Neural cell (in vitro differentiated cells): ENCODE measurements at regions not wholly inside any gene's neighbourhood (a gene's known extent, or its start where the extent isn't known, plus 50 kb on each side); places are given as distances from the start of the nearest gene placed in this dataset.

ENCODE experiments used
- H2AFZ ChIP-seq: fragments of 200-600, 300-800 bp; sonication (generic), shearing (Covaris generic); 2 replicates; pipeline ENCODE4 v1.6.0; 2014; ENCODE audit warnings: low read depth, mild to moderate bottlenecking, antibody characterized with exemption, low read length, moderate library complexity
- H3F3A ChIP-seq: fragments of 200-600 bp; shearing (Covaris generic); 2 replicates; pipeline ENCODE4 v1.6.1; 2016; ENCODE audit warnings: mild to moderate bottlenecking, moderate library complexity, mixed read lengths, antibody characterized with exemption, low read length; ENCODE audit not compliant: insufficient read depth, poor library complexity, severe bottlenecking
- H3K27ac ChIP-seq: fragments of 200-600, 300-800 bp; sonication (generic), shearing (Covaris generic); 2 replicates; pipeline ENCODE4 v1.5.1; 2014; ENCODE audit warnings: mild to moderate bottlenecking, low read length, moderate library complexity
- H3K27me3 ChIP-seq: fragments of 300-800, 200-600 bp; sonication (generic), shearing (Covaris generic); 2 replicates; pipeline ENCODE4 v1.6.0; 2014; ENCODE audit warnings: mild to moderate bottlenecking, low read depth, low read length, moderate library complexity; ENCODE audit not compliant: insufficient read depth
- H3K36me3 ChIP-seq: fragments of 300-800, 200-600 bp; sonication (generic), shearing (Covaris generic); 2 replicates; pipeline ENCODE4 v1.5.1; 2014; ENCODE audit warnings: mild to moderate bottlenecking, antibody characterized with exemption, low read length, moderate library complexity; ENCODE audit not compliant: insufficient read depth
- H3K4me2 ChIP-seq: fragments of 300-800, 200-600 bp; sonication (generic), shearing (Covaris generic); 2 replicates; pipeline ENCODE4 v1.6.0; 2014; ENCODE audit warnings: mild to moderate bottlenecking, low read length
- H3K4me3 ChIP-seq: fragments of 300-800, 200-600 bp; sonication (generic), shearing (Covaris generic); 2 replicates; pipeline ENCODE4 v1.5.1; 2014; ENCODE audit warnings: mild to moderate bottlenecking, low read length, moderate library complexity
- H3K79me2 ChIP-seq: fragments of 200-600 bp; shearing (Covaris generic); replicated peaks from 2 replicates; pipeline ENCODE4 v1.6.0; 2014; ENCODE audit warnings: mild to moderate bottlenecking, low read length, moderate library complexity; ENCODE audit not compliant: insufficient read depth
- H3K9ac ChIP-seq: fragments of 300-800, 200-600 bp; sonication (generic), shearing (Covaris generic); 2 replicates; pipeline ENCODE4 v1.6.1; 2016; ENCODE audit warnings: mild to moderate bottlenecking, low read length, mixed read lengths
- H3K9me2 ChIP-seq: fragments of 200-600 bp; shearing (Covaris generic); 2 replicates; pipeline ENCODE4 v1.6.1; 2016; ENCODE audit warnings: mild to moderate bottlenecking, low read length, mixed read lengths; ENCODE audit not compliant: insufficient read depth
- H3K9me3 ChIP-seq: fragments of 200-600, 300-800 bp; sonication (generic), shearing (Covaris generic); 2 replicates; pipeline ENCODE4 v1.6.1; 2016; ENCODE audit warnings: mild to moderate bottlenecking, mixed run types, low read length, moderate library complexity, mixed read lengths
- H4K20me1 ChIP-seq: fragments of 200-600 bp; shearing (Covaris generic); 2 replicates; pipeline ENCODE4 v1.6.1; 2016; ENCODE audit warnings: mild to moderate bottlenecking, mixed run types; ENCODE audit not compliant: insufficient read depth
- EP300 ChIP-seq: fragments of 450-650 bp; conservative IDR thresholded peaks from 2 replicates; pipeline ENCODE4 v1.6.1; 2014; ENCODE audit warnings: antibody characterized with exemption, mild to moderate bottlenecking, moderate library complexity; ENCODE audit not compliant: poor library complexity, severe bottlenecking
- EZH2 ChIP-seq: fragments of 200-600, 300-800 bp; shearing (Covaris generic), sonication (generic); IDR thresholded peaks from 2 replicates; pipeline ENCODE4 v1.6.1; 2014; ENCODE audit warnings: antibody characterized with exemption, low read length, borderline replicate concordance, mild to moderate bottlenecking; ENCODE audit not compliant: insufficient read depth, poor library complexity, severe bottlenecking
- MXI1 ChIP-seq: fragments of 450-650 bp; conservative IDR thresholded peaks from 2 replicates; pipeline ENCODE4 v1.6.1; 2014; ENCODE audit warnings: antibody characterized with exemption, mild to moderate bottlenecking; ENCODE audit not compliant: poor library complexity, severe bottlenecking
- POLR2AphosphoS5 ChIP-seq: IDR thresholded peaks from 2 replicates; pipeline ENCODE4 v1.6.1; 2012
- RAD21 ChIP-seq: fragments of 450-650 bp; conservative IDR thresholded peaks from 2 replicates; pipeline ENCODE4 v1.6.1; 2014; ENCODE audit warnings: antibody characterized with exemption, mild to moderate bottlenecking, moderate library complexity
- SMC3 ChIP-seq: fragments of 450-650 bp; conservative IDR thresholded peaks from 2 replicates; pipeline ENCODE4 v1.6.1; 2014; ENCODE audit warnings: antibody characterized with exemption, mild to moderate bottlenecking, moderate library complexity; ENCODE audit not compliant: poor library complexity
- TAF1 ChIP-seq: IDR thresholded peaks from 2 replicates; pipeline ENCODE4 v1.6.1; 2012; ENCODE audit warnings: low read depth
- TF ChIP-seq, protein P1 (sequence below): IDR thresholded peaks from 2 replicates; pipeline ENCODE4 v1.6.1; 2012; ENCODE audit warnings: borderline replicate concordance
- TF ChIP-seq, protein P2 (sequence below): fragments of 450-650 bp; IDR thresholded peaks from 2 replicates; pipeline ENCODE4 v1.5.1; 2014; ENCODE audit warnings: antibody characterized with exemption, mild to moderate bottlenecking, moderate library complexity; ENCODE audit not compliant: poor library complexity, severe bottlenecking

DNA sequence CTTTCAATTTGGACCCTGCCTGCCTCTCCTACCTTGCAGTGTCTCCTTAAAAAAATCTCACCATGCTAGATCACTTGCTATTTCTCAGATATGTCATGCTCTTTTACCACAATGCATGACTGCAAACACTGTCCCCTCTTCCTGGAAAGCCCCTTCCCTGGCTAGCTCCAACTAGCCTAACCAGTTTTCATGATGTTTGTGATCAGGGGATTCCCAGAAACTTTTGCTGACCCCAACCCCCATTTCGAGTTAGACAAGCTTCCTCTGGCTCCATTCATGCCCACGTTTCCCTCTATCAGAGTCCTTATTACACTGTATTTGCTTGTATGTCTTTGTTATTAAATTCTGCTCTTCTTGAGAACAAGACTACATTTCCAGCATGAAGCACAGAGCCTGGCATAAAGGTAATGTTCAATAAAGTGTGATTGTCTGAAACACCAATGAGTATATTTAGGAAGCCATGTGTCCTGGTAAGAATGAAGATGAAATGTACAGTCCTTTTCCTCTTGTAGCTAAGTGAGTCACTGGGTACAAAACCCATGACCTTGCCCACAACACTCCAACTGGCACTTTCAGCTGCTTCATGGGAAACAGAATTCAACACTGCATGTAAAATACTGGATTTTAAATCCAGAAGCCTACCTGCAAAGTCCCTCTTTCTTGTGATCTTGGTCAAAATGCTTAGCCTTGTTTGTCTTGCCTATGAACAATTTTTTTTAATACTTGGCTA is 62.0 kb upstream of the ATL2 start (continued):
- TF ChIP-seq MXI1 (no peak), TAF1 (no peak), EP300 (no peak), RAD21 (no peak)

DNA sequence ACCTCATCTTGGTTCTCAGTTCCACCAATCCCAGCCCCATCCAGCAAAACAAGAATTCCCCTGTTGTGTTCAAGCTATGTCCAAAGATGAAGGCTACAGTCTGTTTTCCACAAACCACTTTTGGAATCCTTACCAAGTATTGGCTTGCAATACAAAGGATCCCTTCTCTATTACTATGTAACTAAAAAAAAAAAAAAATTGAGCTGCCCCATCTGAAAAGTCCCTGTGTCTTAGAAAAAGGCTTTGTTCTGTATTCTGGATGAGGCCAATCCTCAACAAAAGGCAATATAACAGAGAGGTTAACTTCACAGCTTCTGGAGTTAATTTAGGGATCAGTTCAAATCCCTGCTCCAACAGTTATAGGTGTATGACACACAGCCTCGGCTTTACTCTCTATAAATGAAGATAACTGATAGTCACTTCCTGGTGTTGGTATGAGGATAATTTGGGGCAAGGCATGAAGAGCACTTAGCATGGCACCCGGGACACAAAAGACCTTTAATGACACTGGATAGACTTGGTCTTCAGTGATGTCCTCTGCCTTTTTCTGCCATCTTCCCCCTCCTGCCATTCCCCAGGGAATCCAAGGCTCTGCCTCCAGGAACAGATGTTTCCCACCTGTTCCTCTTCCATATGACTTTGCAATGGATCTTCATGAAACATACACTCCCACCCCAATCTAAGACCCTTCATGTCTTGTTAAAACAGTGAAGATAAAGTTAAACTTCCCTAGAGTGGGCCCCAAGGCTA is 61.2 kb upstream of the ATL2 start:
- H4K20me1 ChIP-seq, result no peaks in the 10 kb centered on the region
- no peaks in the 10 kb centered on the region for H3K9me3 ChIP-seq
- no peaks in the 10 kb centered on the region for H3K9me2 ChIP-seq
- H3F3A ChIP-seq, result no peaks in the 10 kb centered on the region
- H3K79me2 ChIP-seq, result no peaks in the 10 kb centered on the region
- H3K27me3 ChIP-seq, result no peaks in the 10 kb centered on the region
- no peak overlapping the region for H2AFZ ChIP-seq
- H3K36me3 ChIP-seq, result no peaks in the 10 kb centered on the region
- no peak overlapping the region for H3K27ac ChIP-seq
- H3K4me3 ChIP-seq, result no peak overlapping the region
- no peak for TF ChIP-seq MXI1
- no peak for TF ChIP-seq TAF1
- no peak for TF ChIP-seq EZH2
- TF ChIP-seq, protein P1, sequence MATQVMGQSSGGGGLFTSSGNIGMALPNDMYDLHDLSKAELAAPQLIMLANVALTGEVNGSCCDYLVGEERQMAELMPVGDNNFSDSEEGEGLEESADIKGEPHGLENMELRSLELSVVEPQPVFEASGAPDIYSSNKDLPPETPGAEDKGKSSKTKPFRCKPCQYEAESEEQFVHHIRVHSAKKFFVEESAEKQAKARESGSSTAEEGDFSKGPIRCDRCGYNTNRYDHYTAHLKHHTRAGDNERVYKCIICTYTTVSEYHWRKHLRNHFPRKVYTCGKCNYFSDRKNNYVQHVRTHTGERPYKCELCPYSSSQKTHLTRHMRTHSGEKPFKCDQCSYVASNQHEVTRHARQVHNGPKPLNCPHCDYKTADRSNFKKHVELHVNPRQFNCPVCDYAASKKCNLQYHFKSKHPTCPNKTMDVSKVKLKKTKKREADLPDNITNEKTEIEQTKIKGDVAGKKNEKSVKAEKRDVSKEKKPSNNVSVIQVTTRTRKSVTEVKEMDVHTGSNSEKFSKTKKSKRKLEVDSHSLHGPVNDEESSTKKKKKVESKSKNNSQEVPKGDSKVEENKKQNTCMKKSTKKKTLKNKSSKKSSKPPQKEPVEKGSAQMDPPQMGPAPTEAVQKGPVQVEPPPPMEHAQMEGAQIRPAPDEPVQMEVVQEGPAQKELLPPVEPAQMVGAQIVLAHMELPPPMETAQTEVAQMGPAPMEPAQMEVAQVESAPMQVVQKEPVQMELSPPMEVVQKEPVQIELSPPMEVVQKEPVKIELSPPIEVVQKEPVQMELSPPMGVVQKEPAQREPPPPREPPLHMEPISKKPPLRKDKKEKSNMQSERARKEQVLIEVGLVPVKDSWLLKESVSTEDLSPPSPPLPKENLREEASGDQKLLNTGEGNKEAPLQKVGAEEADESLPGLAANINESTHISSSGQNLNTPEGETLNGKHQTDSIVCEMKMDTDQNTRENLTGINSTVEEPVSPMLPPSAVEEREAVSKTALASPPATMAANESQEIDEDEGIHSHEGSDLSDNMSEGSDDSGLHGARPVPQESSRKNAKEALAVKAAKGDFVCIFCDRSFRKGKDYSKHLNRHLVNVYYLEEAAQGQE, result no peak
- no peak for TF ChIP-seq RAD21
- TF ChIP-seq EP300, result no peak
- no peak for TF ChIP-seq POLR2AphosphoS5
- TF ChIP-seq, protein P2, sequence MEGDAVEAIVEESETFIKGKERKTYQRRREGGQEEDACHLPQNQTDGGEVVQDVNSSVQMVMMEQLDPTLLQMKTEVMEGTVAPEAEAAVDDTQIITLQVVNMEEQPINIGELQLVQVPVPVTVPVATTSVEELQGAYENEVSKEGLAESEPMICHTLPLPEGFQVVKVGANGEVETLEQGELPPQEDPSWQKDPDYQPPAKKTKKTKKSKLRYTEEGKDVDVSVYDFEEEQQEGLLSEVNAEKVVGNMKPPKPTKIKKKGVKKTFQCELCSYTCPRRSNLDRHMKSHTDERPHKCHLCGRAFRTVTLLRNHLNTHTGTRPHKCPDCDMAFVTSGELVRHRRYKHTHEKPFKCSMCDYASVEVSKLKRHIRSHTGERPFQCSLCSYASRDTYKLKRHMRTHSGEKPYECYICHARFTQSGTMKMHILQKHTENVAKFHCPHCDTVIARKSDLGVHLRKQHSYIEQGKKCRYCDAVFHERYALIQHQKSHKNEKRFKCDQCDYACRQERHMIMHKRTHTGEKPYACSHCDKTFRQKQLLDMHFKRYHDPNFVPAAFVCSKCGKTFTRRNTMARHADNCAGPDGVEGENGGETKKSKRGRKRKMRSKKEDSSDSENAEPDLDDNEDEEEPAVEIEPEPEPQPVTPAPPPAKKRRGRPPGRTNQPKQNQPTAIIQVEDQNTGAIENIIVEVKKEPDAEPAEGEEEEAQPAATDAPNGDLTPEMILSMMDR, result no peak
- no peak overlapping the region for H3K4me2 ChIP-seq
- H3K9ac ChIP-seq, result no peak overlapping the region

DNA sequence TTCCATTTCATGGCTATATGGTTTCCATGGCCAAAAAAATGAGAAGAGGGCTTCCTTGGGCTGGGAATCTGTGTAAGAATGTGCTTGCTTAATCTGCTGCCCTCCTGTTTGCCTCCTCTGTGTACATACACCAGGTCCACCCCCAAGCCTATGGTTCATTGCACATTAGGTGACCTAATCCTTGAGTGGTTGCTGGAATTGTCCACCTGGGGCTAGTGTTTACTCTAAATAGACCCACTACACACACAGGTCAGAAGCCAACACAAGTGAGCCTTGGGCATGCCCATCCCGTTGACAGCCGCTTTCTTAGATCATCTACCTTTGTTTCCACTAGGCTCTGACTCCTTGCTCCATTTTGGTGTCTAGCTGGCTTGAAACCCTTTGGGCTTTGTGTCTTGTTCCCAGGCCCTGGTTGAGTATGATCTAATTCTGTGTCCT is 59.2 kb upstream of the ATL2 start:
- Histone ChIP-seq H2AFZ (no peak overlapping the region), H3K27me3 (no peaks in the 10 kb centered on the region), H3K4me3 (no peak overlapping the region), H3K36me3 (no peaks in the 10 kb centered on the region), H3K9me2 (no peaks in the 10 kb centered on the region), H3K9me3 (no peaks in the 10 kb centered on the region), H3K79me2 (no peaks in the 10 kb centered on the region), H3F3A (no peaks in the 10 kb centered on the region), H3K27ac (no peak overlapping the region), H3K9ac (no peak overlapping the region), H4K20me1 (no peaks in the 10 kb centered on the region), H3K4me2 (no peak overlapping the region)
- TF ChIP-seq EP300 (no peak), RAD21 (no peak), EZH2 (no peak), MXI1 (no peak), POLR2AphosphoS5 (no peak), TAF1 (no peak), SMC3 (no peak)
- TF ChIP-seq, protein P2, result no peak
- TF ChIP-seq, protein P1, result no peak
